ENCODE measurements at regions not wholly inside any gene's neighbourhood (a gene's known extent, or its start where the extent isn't known, plus 50 kb on each side); places are given as distances from the start of the nearest gene placed in this dataset.

DNA sequence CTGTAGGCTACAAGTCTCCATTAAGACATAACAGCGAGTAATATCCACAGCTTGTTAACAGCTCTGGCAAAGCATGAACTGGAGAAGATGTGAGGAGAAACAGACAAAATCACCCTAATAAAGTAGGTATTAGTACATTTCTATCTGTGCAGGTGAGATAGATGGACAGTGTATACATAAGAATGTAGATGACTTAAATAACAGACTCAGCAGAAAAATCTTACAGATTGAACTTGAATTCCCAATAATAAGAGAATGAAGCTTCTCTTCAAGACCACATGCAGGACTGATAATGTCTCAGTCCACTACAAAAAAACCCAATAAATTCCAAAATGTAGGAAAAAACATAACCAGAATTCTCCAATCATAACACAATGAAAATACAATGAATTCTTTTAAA, 153.0 kb downstream of the IRX2 start:
- no peak for DNase-seq

DNA sequence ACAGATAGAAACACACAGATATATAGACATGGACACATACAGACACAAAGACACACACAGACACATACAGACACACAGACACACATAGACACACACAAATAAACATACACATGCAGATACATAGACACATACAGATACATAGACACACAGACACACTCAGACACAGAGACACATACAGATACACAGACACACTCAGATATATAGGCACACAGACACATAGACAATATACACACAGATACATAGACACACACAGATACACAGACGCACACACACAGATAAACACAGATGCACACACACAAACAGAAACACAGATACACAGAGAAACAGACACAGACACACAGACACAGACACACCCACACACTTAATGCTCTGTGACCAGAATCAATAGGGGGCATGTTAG, 156.8 kb downstream of the IRX2 start:
- DNase-seq = no peak

DNA sequence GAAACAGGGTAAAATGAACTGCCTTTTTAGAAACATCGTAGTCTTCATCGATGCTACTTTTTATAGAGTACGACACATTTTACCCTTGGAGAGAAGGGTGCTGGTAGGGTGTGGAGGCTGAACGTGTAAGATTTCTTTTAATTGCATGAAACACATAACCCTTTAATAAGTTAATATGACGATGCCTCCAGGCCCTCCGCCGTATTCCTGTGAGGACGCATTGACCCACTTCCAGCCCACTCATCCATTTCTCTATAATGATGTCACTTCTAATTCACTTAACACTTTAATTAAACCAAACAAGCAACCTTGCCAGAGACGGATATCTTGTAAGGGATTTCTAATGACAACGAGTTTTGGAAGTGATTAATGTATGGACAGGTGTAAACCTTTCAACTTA, 158.7 kb downstream of the IRX2 start:
- no peak for DNase-seq

DNA sequence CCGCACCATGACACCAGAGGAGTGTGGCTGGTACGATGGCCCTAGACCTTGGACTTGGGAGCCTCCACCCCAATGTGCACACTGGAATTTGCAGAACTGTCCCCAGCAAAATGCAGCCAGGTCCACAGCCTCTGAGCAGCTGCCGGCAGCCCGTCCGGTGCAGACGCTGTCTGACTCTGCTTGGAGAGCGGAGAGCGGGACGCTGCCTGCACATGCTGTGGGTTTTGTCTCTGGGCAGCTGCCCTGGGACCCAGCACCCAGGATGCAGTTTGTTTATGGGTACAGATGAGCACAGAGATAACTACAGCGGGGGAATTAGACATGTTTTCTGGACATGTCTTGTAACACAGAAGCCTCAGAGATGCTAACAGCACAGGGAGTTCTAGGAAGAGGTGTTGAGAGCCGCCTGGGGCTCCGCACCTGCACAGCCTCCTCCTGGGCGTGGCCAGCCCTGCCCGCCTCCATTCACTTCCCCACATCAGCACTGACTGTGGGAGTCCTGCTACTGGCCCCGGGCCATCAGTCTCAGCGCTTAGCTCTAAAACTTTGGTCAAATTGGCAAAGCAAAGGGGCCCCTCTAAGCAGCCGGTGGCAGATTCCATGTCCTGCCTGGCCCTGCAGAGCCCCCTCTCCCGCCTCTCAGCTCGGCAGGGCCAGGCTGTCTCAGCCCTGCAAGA, 159.6 kb downstream of the IRX2 start:
- no peak for DNase-seq

DNA sequence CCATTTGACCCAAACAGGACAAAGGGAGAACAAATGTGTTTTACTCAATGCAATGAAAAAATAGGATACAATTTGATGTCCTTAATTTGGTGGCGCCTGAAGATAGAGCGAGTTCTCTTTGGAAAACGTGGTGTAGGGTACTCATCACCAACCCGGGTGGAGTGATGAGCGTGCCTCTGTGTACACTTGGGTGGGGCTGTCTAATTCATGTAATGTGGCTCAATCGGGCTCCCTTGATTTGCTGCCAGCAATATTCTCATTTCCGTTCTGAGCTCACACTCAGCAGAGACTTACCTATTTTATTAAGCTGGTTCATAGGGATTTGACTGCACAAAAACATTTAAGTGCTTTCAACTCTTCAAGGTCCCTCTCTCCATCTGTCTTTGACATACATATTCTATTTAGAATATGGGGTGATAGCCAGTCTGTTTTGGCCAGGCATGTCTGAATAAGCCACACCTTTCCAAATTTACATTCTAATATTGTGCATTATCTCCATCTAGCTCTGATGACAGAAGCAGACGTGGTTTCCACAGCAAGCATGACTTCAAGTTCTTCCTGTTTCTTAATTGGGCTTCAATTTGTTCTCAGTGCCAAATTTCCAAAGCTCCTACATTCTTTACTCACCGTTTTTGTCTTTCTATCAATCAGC, 162.5 kb downstream of the IRX2 start:
- no peak for DNase-seq

DNA sequence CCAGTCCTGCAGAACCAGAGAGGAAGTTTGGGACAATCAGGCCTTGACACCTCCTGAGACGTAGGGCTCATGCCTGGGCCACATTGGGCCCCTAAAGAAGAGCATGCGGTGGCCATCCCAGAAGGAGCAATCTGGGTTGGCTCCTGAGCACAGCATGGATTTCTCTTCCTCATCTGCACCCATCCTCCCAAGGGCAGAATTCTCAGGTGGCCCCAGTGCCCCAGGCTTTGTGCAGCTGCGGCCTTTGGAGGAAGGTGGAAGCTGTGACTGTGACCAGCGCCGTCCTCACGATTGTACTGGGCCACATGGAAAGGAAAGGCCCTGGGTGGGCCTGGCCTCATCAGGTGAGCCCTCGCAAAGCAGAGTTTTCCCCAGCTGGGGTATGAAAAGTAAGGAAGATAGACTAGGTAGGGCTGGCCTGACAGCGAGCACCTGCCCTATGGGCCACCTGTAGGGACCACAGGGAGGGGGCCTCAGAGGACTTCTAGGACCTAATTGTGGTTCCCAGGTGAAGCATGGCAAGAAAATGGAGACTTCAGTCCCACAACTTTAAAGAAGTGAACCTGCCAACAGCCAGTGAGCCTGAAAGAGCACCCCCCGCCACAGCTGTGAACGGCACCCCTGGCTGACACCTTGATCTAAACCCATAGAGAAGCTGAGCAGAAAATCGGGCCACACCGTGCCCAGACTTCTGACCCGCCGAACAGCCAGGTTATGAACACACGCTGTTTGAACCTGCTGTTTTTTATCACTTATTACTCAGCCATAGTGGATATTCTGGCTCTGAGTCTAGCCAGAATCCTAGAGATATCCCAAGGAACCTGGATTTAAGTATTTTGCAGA, 164.1 kb downstream of the IRX2 start:
- no peak for DNase-seq

- DNase-seq = no peak
Measured at GRCh38 chr5:2586016-2586715, 165.3 kb downstream of the IRX2 start.

DNA sequence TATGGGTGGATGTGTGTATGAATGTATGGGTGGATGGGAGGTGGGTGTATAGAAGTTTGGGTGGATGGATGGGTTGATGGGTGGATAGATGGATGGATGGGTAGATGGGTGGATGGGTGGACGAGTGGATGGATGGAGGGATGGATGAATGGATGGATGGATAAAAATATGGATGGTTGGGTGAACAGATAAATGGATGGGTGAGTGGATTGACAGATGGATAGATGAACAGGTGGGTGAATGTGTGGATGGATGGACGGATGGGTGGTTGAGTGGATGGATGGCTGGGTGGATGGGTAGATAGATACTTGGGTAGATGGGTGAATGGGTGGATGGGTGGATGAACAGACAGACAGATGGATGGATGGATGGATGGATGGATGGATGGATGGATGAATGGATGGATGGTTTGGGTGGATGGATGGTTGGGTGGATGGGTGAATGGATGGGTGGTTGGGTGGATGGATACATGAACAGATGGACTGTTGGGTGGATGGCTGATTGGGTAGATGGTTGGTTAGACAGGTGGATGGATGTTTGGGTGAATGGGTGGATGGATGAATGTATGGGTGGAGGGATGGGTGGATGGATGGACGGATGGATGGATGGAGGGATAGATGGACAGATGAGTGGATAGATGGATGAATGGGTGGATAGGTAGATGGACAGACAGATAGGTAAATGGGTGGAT, 166.8 kb downstream of the IRX2 start:
- no peak for DNase-seq

- DNase-seq = no peak
Measured at GRCh38 chr5:2582507-2582906, 169.0 kb downstream of the IRX2 start.

DNA sequence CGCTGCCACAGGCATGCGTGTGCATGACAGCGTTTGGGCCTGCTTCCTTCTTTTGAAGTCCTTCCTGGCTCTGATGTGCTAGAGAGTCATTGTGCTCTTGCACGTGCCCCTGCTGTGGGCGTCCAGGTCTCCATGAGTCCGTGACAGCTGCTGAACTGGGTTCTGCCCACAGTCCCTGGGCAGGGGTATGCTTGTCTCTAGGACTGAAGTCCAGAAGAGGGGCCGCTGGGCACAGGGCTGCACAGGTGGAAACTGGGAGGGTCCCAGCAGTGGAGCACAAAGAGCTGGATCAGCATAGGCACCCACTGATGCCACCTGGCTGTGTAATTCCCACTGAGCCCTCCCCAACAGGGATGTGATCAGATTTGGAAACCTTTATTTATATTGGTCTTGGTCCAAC, 169.4 kb downstream of the IRX2 start:
- no peak for DNase-seq

DNA sequence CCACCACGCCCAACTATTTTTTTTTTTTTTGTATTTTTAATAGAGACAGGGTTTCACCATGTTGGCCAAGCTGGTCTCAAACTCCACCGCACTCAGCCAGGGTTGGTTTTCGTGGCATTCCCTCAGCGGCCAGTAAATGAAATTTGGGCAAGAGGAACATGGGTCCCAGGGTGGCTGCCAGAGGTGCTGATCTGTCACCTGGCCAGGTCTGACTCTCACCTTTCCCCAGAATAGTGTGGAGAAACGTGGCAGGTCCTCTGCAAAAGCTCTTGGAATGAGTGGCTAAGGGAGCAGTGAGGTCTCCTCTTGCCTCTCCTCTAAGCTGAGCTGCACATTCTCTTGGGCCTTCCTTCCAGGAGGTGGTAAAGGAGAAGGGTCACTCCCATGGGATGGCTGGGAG, 170.1 kb downstream of the IRX2 start:
- no peak for DNase-seq

DNA sequence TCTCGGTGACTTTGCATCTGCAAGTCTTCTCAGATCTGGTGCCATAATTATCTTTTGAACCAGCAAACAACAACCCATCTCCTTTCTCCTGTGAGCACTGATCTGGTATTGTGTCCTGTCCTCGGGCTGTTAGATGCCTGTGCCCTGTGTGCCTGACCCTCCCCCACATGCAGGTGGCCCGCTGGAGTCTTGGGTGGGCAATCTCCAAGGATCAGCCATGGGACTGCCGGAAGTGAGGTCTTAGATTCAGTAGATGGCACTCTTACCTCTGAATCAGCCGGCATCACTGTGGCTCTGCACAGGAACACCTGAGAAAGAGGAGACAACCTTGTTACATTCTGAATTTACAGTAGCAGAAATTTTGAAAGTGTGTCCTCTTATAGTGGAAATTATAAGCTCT, 172.4 kb downstream of the IRX2 start:
- no peak for DNase-seq

DNA sequence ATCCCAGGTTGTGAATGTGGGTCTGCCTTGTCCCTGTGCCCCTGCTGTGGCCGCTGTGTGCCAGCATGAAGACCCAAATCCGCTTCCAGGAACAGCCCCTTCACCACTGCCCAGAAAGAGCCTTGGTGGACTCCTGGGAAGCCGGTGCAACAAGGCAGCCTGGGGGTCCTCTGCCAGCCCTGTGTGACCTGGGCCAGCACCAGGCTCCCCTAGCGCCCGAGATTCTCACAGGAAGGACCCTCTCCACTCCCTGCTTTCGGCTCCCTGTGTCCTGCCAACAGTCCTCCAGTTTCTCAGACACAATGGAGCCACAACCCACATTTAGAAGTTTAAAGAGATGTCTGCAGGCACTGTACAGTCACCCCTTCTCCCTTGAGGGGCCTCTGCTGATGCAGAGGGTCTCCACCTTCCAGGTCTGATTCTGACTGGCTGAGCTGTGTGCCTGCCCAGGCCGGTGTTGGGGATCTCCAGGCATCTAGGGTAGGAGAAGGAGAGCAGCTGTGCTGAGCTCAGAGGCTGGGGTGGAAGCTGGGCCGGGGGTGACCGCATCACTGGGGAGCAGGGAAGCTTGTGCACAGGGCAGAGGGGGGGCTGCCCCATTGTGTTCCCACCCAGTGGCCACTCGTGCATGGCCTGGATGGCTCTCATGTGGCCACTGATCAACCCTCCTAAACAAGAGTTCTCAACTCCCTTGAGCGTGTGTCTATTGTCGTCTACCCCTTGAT, 174.0 kb downstream of the IRX2 start:
- no peak for DNase-seq

GRCh38 chr5:2576823-2577222, 174.7 kb downstream of the IRX2 start:
- DNase-seq = no peak

- DNase-seq = no peak
Measured at GRCh38 chr5:2575871-2576270, 175.6 kb downstream of the IRX2 start.

- no peak for DNase-seq
Measured at GRCh38 chr5:2575292-2575691, 176.2 kb downstream of the IRX2 start.

GRCh38 chr5:2574155-2574554, 177.3 kb downstream of the IRX2 start:
- no peak for DNase-seq

DNA sequence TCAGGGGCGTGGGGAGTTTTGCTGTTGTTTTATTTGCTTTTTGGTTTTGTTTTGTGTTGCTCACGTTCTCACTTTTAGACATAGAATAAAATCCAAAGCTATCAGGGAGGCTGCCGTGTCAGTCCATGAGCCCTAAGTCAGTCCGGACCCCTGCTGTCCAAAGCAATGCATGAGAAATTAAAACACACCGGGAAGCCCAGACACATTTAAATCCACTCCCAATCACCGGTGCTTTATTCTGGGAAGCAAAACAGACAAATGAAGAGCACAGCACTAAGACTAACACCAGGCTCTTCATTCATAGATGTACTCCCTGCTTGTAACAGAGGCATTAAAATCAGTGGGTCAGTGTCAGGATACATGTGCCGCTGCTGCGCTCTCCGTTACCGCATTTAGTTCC, 180.9 kb downstream of the IRX2 start:
- DNase-seq = no peak

DNA sequence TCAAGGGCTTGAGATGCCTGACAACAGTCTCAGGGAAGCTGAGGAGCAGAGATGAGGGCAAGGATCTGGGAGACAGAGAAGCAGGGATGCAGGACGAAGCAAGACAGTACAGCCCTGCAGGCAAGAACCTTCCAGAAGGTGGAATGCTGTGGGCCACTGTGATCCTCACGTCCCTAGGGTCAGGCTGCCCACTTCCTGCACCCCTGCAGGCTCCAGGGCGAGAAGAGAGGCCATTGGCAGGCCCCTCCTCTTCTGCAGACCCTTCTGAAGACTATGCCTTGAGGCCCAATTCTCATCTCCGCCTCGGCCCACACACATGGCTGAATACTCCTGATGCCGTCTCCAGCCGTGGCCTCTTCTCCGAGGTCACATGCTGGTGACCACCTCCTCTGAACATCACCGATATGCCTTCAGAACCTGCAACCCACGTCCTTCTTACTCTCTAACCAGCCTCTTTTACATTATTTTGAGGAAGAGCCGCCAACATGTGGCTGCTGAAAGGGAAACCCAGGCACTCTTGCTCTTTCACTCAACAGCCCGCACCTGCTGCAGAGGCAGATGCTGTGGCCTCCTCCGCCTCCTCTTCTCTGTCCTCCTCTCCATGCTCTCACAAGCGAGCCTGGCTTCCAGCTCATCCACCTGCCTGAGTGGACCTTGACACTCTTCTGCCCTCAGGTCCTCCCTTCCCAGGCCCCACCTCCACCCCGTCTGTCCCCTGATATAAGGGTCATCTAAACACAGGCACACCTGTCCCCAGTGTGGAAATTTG, 181.5 kb downstream of the IRX2 start:
- DNase-seq = no peak

DNA sequence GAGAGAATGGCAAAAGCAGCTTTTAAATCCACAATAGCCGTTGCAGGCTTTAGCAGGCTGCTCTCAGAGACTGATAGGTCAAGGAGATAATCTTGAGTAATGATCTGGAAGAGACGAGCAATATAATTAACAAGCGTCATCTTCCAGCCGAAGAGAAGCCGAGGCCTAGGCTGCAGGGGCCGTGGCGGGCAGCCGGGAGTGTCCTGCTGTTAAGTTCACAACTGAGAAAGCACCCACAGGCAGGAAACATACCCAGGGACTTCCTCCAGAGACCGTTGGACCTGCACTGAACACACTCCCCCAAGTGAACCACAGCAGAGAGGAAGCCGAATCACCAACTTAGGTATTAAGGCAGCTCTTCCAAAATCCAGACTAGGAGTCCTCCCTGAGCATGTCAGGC, 182.3 kb downstream of the IRX2 start:
- DNase-seq = no peak

DNA sequence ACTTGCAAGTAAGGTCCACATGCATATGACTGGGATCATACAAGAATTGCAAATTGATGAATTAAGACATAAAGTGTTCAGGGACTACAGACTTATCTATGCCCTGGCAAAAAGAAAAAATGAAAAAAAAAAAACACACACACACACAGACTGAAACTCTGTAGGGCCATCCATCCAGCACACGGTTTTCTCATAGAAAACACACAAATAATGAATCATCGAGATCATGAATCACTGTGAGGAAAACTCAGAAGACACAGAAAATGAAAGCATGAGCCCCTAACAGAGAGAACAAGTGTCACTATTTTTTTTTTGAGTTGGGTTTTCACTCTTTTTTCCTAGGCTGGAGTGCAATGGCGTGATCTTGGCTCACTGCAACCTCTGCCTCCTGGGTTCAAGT, 185.2 kb downstream of the IRX2 start:
- DNase-seq = no peak

Measured in DMS53 (cell line).